AG04450 (cell line): ENCODE measurements at regions not wholly inside any gene's neighbourhood (a gene's known extent, or its start where the extent isn't known, plus 50 kb on each side); places are given as distances from the start of the nearest gene placed in this dataset.
"Not testable (repeated sequence)": the region's sequence is repeated elsewhere in the genome, so short reads cannot be mapped to it uniquely, and the experiment has no call there.

ENCODE experiments used
- CTCF ChIA-PET: fragments of 300-600, 350-600 bp; formaldehyde crosslinking; extraction: SDS; loops from one replicate; lab custom pipeline; 2022; ENCODE audit warnings: antibody characterized with exemption, inconsistent platforms; lab: Charles Lee
- POLR2A ChIA-PET: fragments of 350-600 bp; formaldehyde crosslinking; extraction: SDS; loops from one replicate; lab custom pipeline; 2021; ENCODE audit warnings: antibody characterized with exemption, inconsistent platforms; lab: Yijun Ruan, JAX
- DNase-seq: peaks from one replicate; pipeline ENCODE4 v3.0.0-alpha.2; 2011; ENCODE audit warnings: low read depth, low spot score
- H3K27ac ChIP-seq: one replicate; pipeline ENCODE4 v1.5.1; 2012; ENCODE audit warnings: low read depth, low read length, control low read depth
- H3K27me3 ChIP-seq: one replicate; pipeline ENCODE4 v1.6.0; 2012; ENCODE audit warnings: low read length; ENCODE audit not compliant: control insufficient read depth, insufficient read depth
- H3K4me3 ChIP-seq: 2 replicates; pipeline ENCODE4 v1.5.1; 2011; ENCODE audit warnings: mild to moderate bottlenecking, low read depth, low read length, control low read depth
- H3K9me3 ChIP-seq: 2 replicates; pipeline ENCODE4 v1.5.1; 2012; ENCODE audit warnings: low read length; ENCODE audit not compliant: control insufficient read depth, insufficient read depth
- TF ChIP-seq, protein P1 (sequence below): IDR thresholded peaks from 2 replicates; pipeline ENCODE4 v1.5.1; 2011; ENCODE audit warnings: low read depth, low read length, control low read depth, inconsistent platforms

DNA sequence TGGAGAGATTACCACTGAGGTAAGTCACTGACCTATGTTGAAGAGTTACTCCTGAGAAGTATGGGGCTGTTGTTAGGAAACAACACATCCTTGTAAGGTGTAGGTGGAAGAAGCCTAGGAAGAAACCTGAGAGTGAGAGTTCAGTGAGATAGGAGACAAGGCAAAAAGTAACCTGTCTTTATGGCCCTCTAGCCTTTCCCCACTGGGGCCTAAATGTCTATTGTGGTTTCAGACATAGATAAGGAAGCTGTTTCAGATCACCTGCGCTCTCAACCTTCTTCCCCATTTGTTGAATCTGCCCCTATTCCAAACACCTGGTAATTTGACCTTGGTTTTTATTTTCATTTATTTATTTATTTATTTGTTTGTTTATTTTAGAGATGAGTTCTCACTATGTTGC lies 397.1 kb upstream of the RORB start:
- ChIA-PET CTCF (no interaction called here), POLR2A (no interaction called here)
- Histone ChIP-seq H3K27ac (no peak overlapping the region), H3K27me3 (no peaks in the 10 kb centered on the region), H3K4me3 (no peak overlapping the region), H3K9me3 (no peaks in the 10 kb centered on the region)
- TF ChIP-seq, protein P1, sequence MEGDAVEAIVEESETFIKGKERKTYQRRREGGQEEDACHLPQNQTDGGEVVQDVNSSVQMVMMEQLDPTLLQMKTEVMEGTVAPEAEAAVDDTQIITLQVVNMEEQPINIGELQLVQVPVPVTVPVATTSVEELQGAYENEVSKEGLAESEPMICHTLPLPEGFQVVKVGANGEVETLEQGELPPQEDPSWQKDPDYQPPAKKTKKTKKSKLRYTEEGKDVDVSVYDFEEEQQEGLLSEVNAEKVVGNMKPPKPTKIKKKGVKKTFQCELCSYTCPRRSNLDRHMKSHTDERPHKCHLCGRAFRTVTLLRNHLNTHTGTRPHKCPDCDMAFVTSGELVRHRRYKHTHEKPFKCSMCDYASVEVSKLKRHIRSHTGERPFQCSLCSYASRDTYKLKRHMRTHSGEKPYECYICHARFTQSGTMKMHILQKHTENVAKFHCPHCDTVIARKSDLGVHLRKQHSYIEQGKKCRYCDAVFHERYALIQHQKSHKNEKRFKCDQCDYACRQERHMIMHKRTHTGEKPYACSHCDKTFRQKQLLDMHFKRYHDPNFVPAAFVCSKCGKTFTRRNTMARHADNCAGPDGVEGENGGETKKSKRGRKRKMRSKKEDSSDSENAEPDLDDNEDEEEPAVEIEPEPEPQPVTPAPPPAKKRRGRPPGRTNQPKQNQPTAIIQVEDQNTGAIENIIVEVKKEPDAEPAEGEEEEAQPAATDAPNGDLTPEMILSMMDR: no peak
- no peak for DNase-seq

DNA sequence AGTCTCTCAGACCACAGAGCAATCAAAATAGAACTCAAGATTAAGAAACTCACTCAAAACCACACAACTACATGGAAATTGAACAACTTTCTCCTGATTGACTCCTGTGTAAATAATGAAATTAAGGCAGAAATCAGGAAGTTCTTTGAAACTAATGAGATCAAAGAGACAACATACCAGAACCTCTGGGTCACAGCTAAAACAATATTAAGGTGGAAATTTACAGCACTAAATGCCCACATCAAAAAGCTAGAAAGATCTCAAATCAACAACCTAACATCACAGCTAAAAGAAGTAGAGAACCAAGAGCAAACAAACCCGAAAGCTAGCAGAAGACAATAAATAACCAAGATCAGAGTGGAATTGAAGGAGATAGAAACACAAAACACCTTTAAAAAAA lies 395.0 kb upstream of the RORB start:
- CTCF ChIA-PET, H3K9me3 ChIP-seq, H3K4me3 ChIP-seq, H3K27me3 ChIP-seq, DNase-seq, POLR2A ChIA-PET, H3K27ac ChIP-seq: not testable (repeated sequence)

DNA sequence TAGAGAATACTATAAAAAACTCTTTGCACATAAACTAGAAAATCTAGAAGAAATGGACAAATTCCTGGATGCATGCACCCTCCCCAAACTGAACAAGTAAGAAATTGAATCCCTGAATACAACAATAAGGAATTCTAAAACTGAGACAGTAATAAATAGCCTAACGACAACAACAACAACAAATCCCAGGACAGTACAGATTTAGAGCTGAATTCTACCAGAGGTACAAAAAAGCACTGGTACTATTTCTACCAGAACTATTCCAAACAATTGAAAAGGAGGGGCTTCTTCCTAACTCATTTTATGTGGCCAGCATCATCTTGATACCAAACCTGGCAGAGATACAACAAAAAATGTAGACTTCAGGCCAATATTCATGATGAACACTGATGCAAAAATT lies 394.4 kb upstream of the RORB start:
- CTCF ChIA-PET: no interaction called here
- no peak overlapping the region for H3K4me3 ChIP-seq
- TF ChIP-seq, protein P1: no peak
- POLR2A ChIA-PET: no interaction called here
- DNase-seq: no peak
- peaks cover 1% of the 10 kb centered on the region; the same call in 1 of the 2 replicates for H3K9me3 ChIP-seq
- H3K27ac ChIP-seq: no peak overlapping the region
- no peaks in the 10 kb centered on the region for H3K27me3 ChIP-seq

DNA sequence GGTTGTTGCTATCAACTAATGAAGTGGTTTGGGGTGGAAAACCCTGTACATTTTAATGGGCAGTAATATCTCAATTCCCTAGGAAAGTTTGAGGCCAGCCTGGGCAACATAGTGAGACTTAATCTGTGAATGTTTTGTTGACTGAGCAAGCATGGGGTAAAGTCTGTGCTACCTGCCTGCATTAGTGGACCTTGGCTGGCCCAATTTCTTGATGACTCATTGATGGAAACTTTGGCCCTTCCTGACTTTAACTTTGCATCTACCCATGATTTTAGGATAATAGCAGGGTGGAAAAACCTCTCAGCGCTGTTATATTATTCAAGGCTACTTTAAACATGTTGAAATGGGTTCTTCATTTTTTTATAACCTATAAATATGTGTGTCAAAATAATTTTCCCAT lies 389.4 kb upstream of the RORB start:
- no peak for DNase-seq
- no peak overlapping the region for H3K4me3 ChIP-seq
- peaks cover 2% of the 10 kb centered on the region; the same call in 1 of the 2 replicates for H3K9me3 ChIP-seq
- no peak overlapping the region for H3K27ac ChIP-seq
- H3K27me3 ChIP-seq: no peaks in the 10 kb centered on the region
- ChIA-PET POLR2A (no interaction called here), CTCF (no interaction called here)
- TF ChIP-seq, protein P1: no peak

DNA sequence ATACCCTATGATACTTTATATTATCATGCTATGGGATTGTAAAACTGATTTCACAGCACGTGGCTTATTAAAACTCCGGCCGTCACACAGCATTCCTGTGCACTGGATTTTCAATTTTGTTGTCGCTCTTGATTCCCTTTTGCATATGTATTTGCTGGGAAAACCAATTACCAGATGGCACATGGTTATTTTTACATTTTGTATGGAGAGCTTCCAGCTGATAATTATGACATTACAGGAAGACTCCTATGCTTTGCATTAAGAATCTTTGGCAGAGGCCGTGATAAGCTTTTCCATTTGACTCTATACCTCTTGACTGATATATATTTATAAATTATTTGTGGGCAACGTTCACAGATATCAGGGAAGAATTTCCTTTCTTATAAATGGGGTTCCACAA lies 381.2 kb upstream of the RORB start:
- ChIA-PET CTCF (no interaction called here), POLR2A (no interaction called here)
- no peak for DNase-seq
- 0 out of 2 replicates have a peak, but pooled peaks cover 3% of the 10 kb centered on the region for H3K9me3 ChIP-seq
- H3K27ac ChIP-seq: no peak overlapping the region
- TF ChIP-seq, protein P1: no peak
- no peak overlapping the region for H3K4me3 ChIP-seq
- H3K27me3 ChIP-seq: no peaks in the 10 kb centered on the region

DNA sequence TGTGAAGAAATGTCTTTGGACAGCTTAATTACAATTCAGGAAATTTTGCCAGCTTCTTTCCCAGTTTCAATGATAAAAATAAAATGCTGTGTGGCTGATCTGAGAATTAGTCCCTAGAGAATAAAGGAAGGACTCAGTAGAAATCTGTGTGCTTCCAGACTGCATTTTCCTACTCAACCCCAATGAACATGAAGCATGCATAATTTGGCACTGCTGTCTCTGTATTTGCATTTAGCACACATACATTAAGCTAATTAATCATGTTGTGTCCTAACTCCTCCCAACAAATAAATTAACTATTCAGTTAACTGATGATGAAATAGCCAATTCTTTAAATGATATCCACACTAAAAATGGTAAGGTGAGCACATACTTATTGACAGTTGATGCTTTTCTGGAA lies 380.0 kb upstream of the RORB start:
- POLR2A ChIA-PET: no interaction called here

More for the DNA sequence above, 380.0 kb upstream of the RORB start:
- TF ChIP-seq, protein P1: no peak
- Histone ChIP-seq H3K27ac (no peak overlapping the region), H3K9me3 (0 out of 2 replicates have a peak, but pooled peaks cover 3% of the 10 kb centered on the region), H3K27me3 (no peaks in the 10 kb centered on the region), H3K4me3 (no peak overlapping the region)
- DNase-seq: no peak
- CTCF ChIA-PET: no interaction called here
